RPMI8226 (cell line): ENCODE measurements at regions not wholly inside any gene's neighbourhood (a gene's known extent, or its start where the extent isn't known, plus 50 kb on each side); places are given as distances from the start of the nearest gene placed in this dataset.

Experiments
- DNase-seq: peaks from one replicate; pipeline ENCODE4 v3.0.0-alpha.2; 2015

- DNase-seq = no peak
These were observed 156.8 kb upstream of the LYZL1 start for GRCh38 chr10:29131952-29132547.

GRCh38 chr10:29132551-29133111 lies 156.2 kb upstream of the LYZL1 start:
- no peak for DNase-seq

GRCh38 chr10:29135337-29135736 lies 153.5 kb upstream of the LYZL1 start:
- no peak for DNase-seq

- DNase-seq = no peak
These were observed 152.5 kb upstream of the LYZL1 start for GRCh38 chr10:29136411-29136810.

GRCh38 chr10:29140151-29140550 lies 148.7 kb upstream of the LYZL1 start:
- no peak for DNase-seq

- DNase-seq = no peak
These were observed 147.9 kb upstream of the LYZL1 start for GRCh38 chr10:29140991-29141390.

- no peak for DNase-seq
These were observed 147.1 kb upstream of the LYZL1 start for GRCh38 chr10:29141761-29142160.

GRCh38 chr10:29142516-29143314 lies 146.2 kb upstream of the LYZL1 start:
- DNase-seq = no peak

- DNase-seq = no peak
These were observed 144.7 kb upstream of the LYZL1 start for GRCh38 chr10:29144126-29144525.

- DNase-seq = no peak
These were observed 142.4 kb upstream of the LYZL1 start for GRCh38 chr10:29146311-29147100.

- DNase-seq = no peak
These were observed 138.9 kb upstream of the LYZL1 start for GRCh38 chr10:29150010-29150409.

- DNase-seq = no peak
These were observed 137.9 kb upstream of the LYZL1 start for GRCh38 chr10:29151005-29151404.

GRCh38 chr10:29157321-29157720 lies 131.5 kb upstream of the LYZL1 start:
- no peak for DNase-seq

- no peak for DNase-seq
These were observed 130.8 kb upstream of the LYZL1 start for GRCh38 chr10:29158066-29158465.

- DNase-seq = no peak
These were observed 128.7 kb upstream of the LYZL1 start for GRCh38 chr10:29160150-29160617.

- DNase-seq = no peak
These were observed 125.1 kb upstream of the LYZL1 start for GRCh38 chr10:29163746-29164145.

- DNase-seq = no peak
These were observed 122.2 kb upstream of the LYZL1 start for GRCh38 chr10:29166713-29167112.

- no peak for DNase-seq
These were observed 119.8 kb upstream of the LYZL1 start for GRCh38 chr10:29169021-29169420.

- DNase-seq = no peak
These were observed 117.2 kb upstream of the LYZL1 start for GRCh38 chr10:29171717-29172116.

GRCh38 chr10:29174389-29174788 lies 114.5 kb upstream of the LYZL1 start:
- DNase-seq = no peak

GRCh38 chr10:29176845-29177832 lies 111.7 kb upstream of the LYZL1 start:
- no peak for DNase-seq

GRCh38 chr10:29181936-29182335 lies 106.9 kb upstream of the LYZL1 start:
- no peak for DNase-seq
